Tibial nerve (tissue), 4 donors: ENCODE measurements at regions not wholly inside any gene's neighbourhood (a gene's known extent, or its start where the extent isn't known, plus 50 kb on each side); places are given as distances from the start of the nearest gene placed in this dataset.

ENCODE experiments used
- DNase-seq, 2 donors: peaks; one replicate each; pipeline ENCODE4 v3.0.0-alpha.2; 2019; ENCODE audit warnings: low spot score in 2 of 2
- H3K27ac ChIP-seq, 4 donors: fragments of 200-600 bp; sonication (generic) in 3 of 4; one replicate each; pipeline ENCODE4 v1.5.1; 2017 to 2019; ENCODE audit warnings: mild to moderate bottlenecking in 1 of 4
- H3K27me3 ChIP-seq, 2 donors: fragments of 200-600 bp; sonication (generic) in 1 of 2; one replicate each; pipeline versions ENCODE4 v1.5.1 to v1.6.0; 2017 to 2019
- H3K36me3 ChIP-seq, 3 donors: fragments of 200-600 bp; sonication (generic); one replicate each; pipeline ENCODE4 v1.5.1; 2018 to 2019
- H3K4me1 ChIP-seq, 4 donors: fragments of 200-600 bp; sonication (generic) in 3 of 4; one replicate each; pipeline ENCODE4 v1.5.1; 2017 to 2019
- H3K4me3 ChIP-seq, 4 donors: fragments of 200-600 bp; sonication (generic) in 3 of 4; one replicate each; pipeline ENCODE4 v1.5.1; 2017 to 2019; ENCODE audit warnings: mild to moderate bottlenecking in 1 of 4, moderate library complexity in 1 of 4
- H3K9me3 ChIP-seq, 4 donors: fragments of 200-600 bp; sonication (generic) in 3 of 4; one replicate each; pipeline ENCODE4 v1.5.1; 2017 to 2019
- EP300 ChIP-seq, 2 donors: sonication (generic); formaldehyde crosslinking; IDR thresholded peaks; one replicate each; pipeline ENCODE4 v1.6.1; 2017; ENCODE audit warnings: antibody characterized with exemption in 2 of 2, mild to moderate bottlenecking in 1 of 2
- POLR2A ChIP-seq, 2 donors: fragments of 450-650 bp; IDR thresholded peaks; one replicate each; pipeline ENCODE4 v1.6.1; 2017; ENCODE audit warnings: antibody characterized with exemption in 2 of 2, mild to moderate bottlenecking in 2 of 2, moderate library complexity in 2 of 2
- WGBS, 2 donors: methylation state at CpG; one replicate each; pipeline ENCODE4 v1.1.5; 2018; 5-methylcytosine and 5-hydroxymethylcytosine counted together
- TF ChIP-seq, protein P1 (sequence below), 5 experiments: fragments of 200-600 bp in 3 of 5; fragments of 450-650 bp in 2 of 5; sonication (generic) in 3 of 5; IDR thresholded peaks; one replicate each; pipeline ENCODE4 v1.5.1; 2016 to 2019; ENCODE audit warnings: antibody characterized with exemption in 5 of 5, mild to moderate bottlenecking in 3 of 5, moderate library complexity in 2 of 5

GRCh38 chr4:126221282-126221681 is 906.5 kb downstream of the FAT4 start:
- H3K4me3 ChIP-seq, result no peak overlapping the region
- H3K9me3 ChIP-seq, result no peaks in the 10 kb centered on the region
- WGBS, 2 donors, result 70 to 73% methylated on average over 3 of the region's 3 CpGs
- H3K36me3 ChIP-seq, result no peaks in the 10 kb centered on the region
- no peaks in the 10 kb centered on the region for H3K27me3 ChIP-seq
- no peaks in the 10 kb centered on the region for H3K4me1 ChIP-seq
- no peak for TF ChIP-seq EP300 (IDR thresholded peaks at IDR 0.05)
- TF ChIP-seq POLR2A (IDR thresholded peaks at IDR 0.05), result no peak
- TF ChIP-seq, protein P1, sequence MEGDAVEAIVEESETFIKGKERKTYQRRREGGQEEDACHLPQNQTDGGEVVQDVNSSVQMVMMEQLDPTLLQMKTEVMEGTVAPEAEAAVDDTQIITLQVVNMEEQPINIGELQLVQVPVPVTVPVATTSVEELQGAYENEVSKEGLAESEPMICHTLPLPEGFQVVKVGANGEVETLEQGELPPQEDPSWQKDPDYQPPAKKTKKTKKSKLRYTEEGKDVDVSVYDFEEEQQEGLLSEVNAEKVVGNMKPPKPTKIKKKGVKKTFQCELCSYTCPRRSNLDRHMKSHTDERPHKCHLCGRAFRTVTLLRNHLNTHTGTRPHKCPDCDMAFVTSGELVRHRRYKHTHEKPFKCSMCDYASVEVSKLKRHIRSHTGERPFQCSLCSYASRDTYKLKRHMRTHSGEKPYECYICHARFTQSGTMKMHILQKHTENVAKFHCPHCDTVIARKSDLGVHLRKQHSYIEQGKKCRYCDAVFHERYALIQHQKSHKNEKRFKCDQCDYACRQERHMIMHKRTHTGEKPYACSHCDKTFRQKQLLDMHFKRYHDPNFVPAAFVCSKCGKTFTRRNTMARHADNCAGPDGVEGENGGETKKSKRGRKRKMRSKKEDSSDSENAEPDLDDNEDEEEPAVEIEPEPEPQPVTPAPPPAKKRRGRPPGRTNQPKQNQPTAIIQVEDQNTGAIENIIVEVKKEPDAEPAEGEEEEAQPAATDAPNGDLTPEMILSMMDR (IDR thresholded peaks at IDR 0.05), result no peak
- no peak overlapping the region for H3K27ac ChIP-seq
- no peak for DNase-seq

DNA sequence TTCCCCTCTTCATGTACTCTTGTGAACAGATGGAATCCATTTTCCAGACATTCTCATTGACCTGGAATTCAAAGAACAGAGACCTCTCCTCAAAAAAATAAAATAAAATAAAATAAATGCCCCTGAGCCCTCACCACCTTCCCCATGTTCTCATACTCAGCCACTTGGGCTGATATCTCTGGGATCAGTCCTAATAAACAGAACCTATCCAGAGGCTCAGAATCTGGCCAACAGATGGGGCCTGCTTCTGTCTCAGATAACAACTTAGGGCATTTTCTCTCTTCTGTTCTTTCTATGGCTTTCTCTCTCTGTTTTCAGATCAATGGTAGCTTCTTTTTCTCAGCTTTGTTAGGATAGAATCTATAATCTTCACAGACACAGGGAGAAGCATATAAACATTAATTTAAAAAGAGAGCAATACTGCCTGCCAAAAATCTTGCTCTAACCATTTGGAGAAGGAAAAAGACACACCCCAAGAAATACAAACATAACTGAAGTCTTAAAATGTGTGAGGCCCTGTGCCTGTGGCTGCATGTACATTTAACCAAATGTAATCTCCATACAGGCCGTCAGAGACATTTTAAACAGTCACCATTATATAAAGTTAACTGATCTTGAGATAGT is 907.1 kb downstream of the FAT4 start:
- no peaks in the 10 kb centered on the region for H3K4me1 ChIP-seq
- H3K27me3 ChIP-seq, result no peaks in the 10 kb centered on the region
- no peak for DNase-seq
- TF ChIP-seq POLR2A (IDR thresholded peaks at IDR 0.05), result no peak
- TF ChIP-seq, protein P1 (IDR thresholded peaks at IDR 0.05), result no peak
- TF ChIP-seq EP300 (IDR thresholded peaks at IDR 0.05), result no peak
- H3K4me3 ChIP-seq, result no peak overlapping the region
- H3K27ac ChIP-seq, result no peak overlapping the region
- no peaks in the 10 kb centered on the region for H3K36me3 ChIP-seq
- 55 to 59% methylated on average over 1 of the region's 1 CpG for WGBS, 2 donors
- no peaks in the 10 kb centered on the region for H3K9me3 ChIP-seq

- no peak for DNase-seq
- no peak overlapping the region for H3K4me3 ChIP-seq
- H3K4me1 ChIP-seq, result no peaks in the 10 kb centered on the region
- 79 to 81% methylated on average over 2 of the region's 2 CpGs for WGBS, 2 donors
- H3K36me3 ChIP-seq, result no peaks in the 10 kb centered on the region
- TF ChIP-seq POLR2A (IDR thresholded peaks at IDR 0.05) (no peak), EP300 (IDR thresholded peaks at IDR 0.05) (no peak)
- TF ChIP-seq, protein P1 (IDR thresholded peaks at IDR 0.05), result peak in 3 of 5 experiments; percentile 31 to 54 (median 40)
- no peak overlapping the region for H3K27ac ChIP-seq
- H3K9me3 ChIP-seq, result no peaks in the 10 kb centered on the region
- H3K27me3 ChIP-seq, result no peaks in the 10 kb centered on the region
Observed at GRCh38 chr4:126223784-126224407, 909.1 kb downstream of the FAT4 start.

- 93% methylated on average over 4 of the region's 4 CpGs for WGBS, 2 donors
- TF ChIP-seq POLR2A (IDR thresholded peaks at IDR 0.05), result no peak
- TF ChIP-seq, protein P1 (IDR thresholded peaks at IDR 0.05), result no peak
- TF ChIP-seq EP300 (IDR thresholded peaks at IDR 0.05), result no peak
Observed at GRCh38 chr4:126227428-126227827, 912.7 kb downstream of the FAT4 start.

DNA sequence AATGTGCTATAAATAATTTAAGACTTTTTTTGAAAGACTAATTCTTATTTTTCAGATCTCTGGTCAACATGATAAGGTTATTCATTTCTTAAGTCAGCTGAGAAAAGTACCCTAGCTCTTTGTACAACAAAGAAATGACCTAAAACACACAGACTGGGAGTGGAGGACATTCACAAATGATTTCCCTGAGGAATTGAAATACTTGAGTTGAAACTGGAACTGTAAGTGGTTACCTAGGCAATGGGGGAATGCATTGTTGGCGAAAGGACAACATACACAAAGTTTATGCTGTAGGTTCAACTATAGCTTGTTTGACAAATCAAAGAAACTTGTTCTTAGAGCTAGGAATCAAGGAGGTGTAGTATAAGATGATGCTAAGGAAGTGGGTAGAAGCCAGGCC is 915.5 kb downstream of the FAT4 start:
- 89 to 92% methylated on average over 1 of the region's 1 CpG for WGBS, 2 donors
- no peak overlapping the region for H3K4me3 ChIP-seq
- no peak for DNase-seq
- peaks cover 0 to 12% (median 0%) of the 10 kb centered on the region in 4 donors for H3K9me3 ChIP-seq
- no peaks in the 10 kb centered on the region for H3K4me1 ChIP-seq
- H3K27ac ChIP-seq, result no peak overlapping the region
- H3K27me3 ChIP-seq, result no peaks in the 10 kb centered on the region
- no peaks in the 10 kb centered on the region for H3K36me3 ChIP-seq
- TF ChIP-seq, protein P1 (IDR thresholded peaks at IDR 0.05), result no peak
- no peak for TF ChIP-seq EP300 (IDR thresholded peaks at IDR 0.05)
- TF ChIP-seq POLR2A (IDR thresholded peaks at IDR 0.05), result no peak

More at GRCh38 chr4:126227428-126227827, 912.7 kb downstream of the FAT4 start:
- Histone ChIP-seq H3K4me1 (no peaks in the 10 kb centered on the region), H3K27me3 (no peaks in the 10 kb centered on the region), H3K36me3 (no peaks in the 10 kb centered on the region), H3K27ac (no peak overlapping the region), H3K9me3 (no peaks in the 10 kb centered on the region), H3K4me3 (no peak overlapping the region)
- DNase-seq, result no peak
